SU-DHL-6 (cell line): ENCODE measurements at regions not wholly inside any gene's neighbourhood (a gene's known extent, or its start where the extent isn't known, plus 50 kb on each side); places are given as distances from the start of the nearest gene placed in this dataset.
"Not testable (repeated sequence)": the region's sequence is repeated elsewhere in the genome, so short reads cannot be mapped to it uniquely, and the experiment has no call there.

Source experiments
- EZH2phosphoT487 ChIP-seq: fragments of 200-600 bp; sonication (generic), shearing (Covaris generic); conservative IDR thresholded peaks from 2 replicates; pipeline ENCODE4 v1.6.1; 2018; ENCODE audit warnings: mild to moderate bottlenecking, antibody characterized with exemption, low read length, moderate library complexity, mixed read lengths
- TF ChIP-seq, protein P1 (sequence below): fragments of 200-600 bp; sonication (generic); IDR thresholded peaks from one replicate; pipeline ENCODE4 v1.5.1; 2017; ENCODE audit warnings: antibody characterized with exemption, mild to moderate bottlenecking, low read length, moderate library complexity; ENCODE audit not compliant: insufficient read depth, poor library complexity, severe bottlenecking

DNA sequence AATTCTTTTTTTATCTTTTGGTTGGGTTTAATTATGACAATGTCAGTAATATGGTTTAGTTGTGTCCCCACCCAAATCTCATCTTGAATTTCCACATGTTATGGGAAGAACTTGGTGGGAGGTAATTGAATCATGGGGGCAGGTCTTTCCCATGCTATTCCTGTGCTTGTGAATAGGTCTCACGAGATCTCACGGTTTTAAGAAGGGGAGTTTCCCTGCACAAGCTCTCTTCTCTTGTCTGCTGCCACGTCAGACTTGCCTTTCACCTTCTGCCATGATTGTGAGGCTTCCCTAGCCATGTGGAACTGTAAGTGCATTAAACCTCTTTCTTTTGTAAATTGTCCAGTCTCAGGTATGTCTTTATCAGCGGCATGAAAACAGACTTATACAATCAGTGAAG is 61.7 kb upstream of the IFNE start:
- TF ChIP-seq, protein P1, sequence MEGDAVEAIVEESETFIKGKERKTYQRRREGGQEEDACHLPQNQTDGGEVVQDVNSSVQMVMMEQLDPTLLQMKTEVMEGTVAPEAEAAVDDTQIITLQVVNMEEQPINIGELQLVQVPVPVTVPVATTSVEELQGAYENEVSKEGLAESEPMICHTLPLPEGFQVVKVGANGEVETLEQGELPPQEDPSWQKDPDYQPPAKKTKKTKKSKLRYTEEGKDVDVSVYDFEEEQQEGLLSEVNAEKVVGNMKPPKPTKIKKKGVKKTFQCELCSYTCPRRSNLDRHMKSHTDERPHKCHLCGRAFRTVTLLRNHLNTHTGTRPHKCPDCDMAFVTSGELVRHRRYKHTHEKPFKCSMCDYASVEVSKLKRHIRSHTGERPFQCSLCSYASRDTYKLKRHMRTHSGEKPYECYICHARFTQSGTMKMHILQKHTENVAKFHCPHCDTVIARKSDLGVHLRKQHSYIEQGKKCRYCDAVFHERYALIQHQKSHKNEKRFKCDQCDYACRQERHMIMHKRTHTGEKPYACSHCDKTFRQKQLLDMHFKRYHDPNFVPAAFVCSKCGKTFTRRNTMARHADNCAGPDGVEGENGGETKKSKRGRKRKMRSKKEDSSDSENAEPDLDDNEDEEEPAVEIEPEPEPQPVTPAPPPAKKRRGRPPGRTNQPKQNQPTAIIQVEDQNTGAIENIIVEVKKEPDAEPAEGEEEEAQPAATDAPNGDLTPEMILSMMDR = not testable (repeated sequence)
- not testable (repeated sequence) for TF ChIP-seq EZH2phosphoT487
